ENCODE measurements at regions not wholly inside any gene's neighbourhood (a gene's known extent, or its start where the extent isn't known, plus 50 kb on each side); places are given as distances from the start of the nearest gene placed in this dataset.

DNA sequence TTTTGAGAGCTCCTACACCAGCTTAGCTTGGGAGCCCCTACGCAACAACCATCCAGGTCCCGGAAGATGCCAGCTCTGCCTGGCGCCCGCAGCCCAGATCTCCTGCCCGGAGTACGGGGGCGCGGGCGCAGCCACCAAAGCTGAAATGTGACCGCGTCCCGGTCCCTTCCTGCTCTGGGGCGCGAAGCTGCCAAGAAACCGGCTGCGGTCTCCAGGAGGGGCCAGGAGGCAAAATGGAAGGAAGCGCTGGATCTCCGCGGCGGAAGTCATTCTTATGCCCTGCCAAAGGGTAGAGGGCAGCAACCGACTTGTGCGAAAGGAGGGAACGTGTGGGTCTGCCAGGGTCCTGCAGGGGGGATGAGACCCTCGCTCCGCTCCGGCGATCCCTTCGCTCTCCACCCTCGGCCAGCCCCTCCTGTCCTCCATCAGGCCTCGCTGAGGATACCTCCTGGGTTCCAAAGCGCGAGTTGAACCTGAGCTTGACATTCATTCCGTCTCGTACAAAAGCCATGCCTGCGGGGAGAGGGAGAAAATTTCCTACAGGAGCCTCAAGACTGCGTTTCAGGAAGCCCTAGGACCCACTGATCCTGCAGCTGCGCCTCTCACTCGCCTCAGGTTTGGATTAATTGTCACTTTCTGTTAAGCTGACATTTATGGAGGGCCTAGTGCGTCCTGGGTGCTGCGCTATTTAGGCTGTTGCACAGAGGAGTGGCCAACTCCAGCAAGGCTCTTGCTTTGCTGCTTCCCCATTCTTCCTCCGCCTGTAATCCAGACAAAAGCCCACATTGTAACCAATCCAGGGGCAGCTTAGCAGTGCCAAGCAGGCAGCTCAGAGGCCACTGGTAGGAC is 98.3 kb upstream of the VGLL3 start:
- DNase-seq (no peak), ATAC-seq (peak in 1 of 2 donors; percentile 39)
- Mint-ChIP-seq H3K27ac (no peak overlapping the region), H3K36me3 (no peaks in the 10 kb centered on the region), H3K27me3 (peaks cover 5 to 22% (median 9%) of the 10 kb centered on the region in 5 donors), H3K9me3 (peaks cover 0 to 3% (median 0%) of the 10 kb centered on the region in 9 donors), H3K4me1 (peaks cover 0 to 16% (median 14%) of the 10 kb centered on the region in 4 donors), H3K4me3 (peak overlapping the region; percentile 21 to 80 (median 54))
- POLR2A ChIA-PET = no interaction called here

DNA sequence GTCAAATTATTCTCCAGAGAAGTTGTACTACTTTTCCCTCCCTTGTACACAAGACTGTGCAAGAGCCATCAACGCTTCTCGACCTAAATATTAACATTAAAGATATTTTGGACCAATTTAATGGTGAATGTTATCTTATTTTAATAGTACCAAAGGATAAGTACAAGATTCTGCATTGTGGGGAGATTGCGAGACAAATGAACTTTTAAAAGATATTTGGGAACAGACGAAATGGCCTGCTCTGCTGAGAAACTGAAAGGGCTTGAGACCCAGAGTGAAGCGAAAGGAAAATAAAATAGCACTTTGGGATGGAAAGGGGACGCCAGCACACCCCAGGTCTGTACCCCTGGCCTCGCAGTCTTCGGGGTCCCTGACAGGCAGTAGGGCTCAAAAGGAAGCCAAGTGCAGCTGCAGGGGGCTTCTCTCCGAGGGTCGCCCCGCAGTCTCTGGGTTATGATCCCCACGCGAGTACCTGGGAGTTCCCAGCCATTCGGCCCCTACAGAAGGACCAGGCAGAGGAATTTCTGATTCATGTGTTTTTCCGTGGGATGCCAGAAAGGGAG is 97.6 kb upstream of the VGLL3 start:
- ATAC-seq (no peak), DNase-seq (no peak)
- Mint-ChIP-seq H3K36me3 (no peaks in the 10 kb centered on the region), H3K4me3 (peak overlapping the region in 9 of 10 donors; percentile 31 to 80 (median 52)), H3K4me1 (peaks cover 0 to 16% (median 14%) of the 10 kb centered on the region in 4 donors), H3K9me3 (peaks cover 0 to 3% (median 0%) of the 10 kb centered on the region in 9 donors), H3K27me3 (peaks cover 5 to 22% (median 9%) of the 10 kb centered on the region in 5 donors), H3K27ac (no peak overlapping the region)
- POLR2A ChIA-PET = no interaction called here

DNA sequence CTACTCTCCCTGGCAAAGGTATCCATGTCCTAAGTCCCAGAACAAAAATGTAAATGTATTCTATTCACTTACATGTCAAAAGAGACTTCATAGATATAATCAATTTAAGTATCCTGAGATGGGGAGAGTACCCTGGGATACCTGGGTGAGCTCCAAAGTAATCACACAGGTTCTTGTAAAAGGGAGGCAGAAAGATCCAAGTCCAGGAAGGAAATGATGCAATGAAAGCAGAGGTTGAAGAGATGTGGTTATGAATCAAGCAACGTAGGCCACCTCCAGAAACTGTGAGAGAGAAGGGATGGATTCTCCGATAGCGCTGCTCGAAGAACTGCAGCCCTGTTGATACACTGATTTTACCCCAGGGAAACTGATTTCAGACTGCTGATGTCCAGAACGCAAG is 93.9 kb upstream of the VGLL3 start:
- H3K4me3 Mint-ChIP-seq = no peak overlapping the region
- DNase-seq (no peak), ATAC-seq (no peak)
- H3K9me3 Mint-ChIP-seq = no peaks in the 10 kb centered on the region
- peaks cover 0 to 14% (median 11%) of the 10 kb centered on the region in 4 donors for H3K4me1 Mint-ChIP-seq
- no peaks in the 10 kb centered on the region for H3K36me3 Mint-ChIP-seq
- H3K27ac Mint-ChIP-seq = no peak overlapping the region
- H3K27me3 Mint-ChIP-seq = peaks cover 3 to 18% (median 7%) of the 10 kb centered on the region in 5 donors
- POLR2A ChIA-PET = no interaction called here

DNA sequence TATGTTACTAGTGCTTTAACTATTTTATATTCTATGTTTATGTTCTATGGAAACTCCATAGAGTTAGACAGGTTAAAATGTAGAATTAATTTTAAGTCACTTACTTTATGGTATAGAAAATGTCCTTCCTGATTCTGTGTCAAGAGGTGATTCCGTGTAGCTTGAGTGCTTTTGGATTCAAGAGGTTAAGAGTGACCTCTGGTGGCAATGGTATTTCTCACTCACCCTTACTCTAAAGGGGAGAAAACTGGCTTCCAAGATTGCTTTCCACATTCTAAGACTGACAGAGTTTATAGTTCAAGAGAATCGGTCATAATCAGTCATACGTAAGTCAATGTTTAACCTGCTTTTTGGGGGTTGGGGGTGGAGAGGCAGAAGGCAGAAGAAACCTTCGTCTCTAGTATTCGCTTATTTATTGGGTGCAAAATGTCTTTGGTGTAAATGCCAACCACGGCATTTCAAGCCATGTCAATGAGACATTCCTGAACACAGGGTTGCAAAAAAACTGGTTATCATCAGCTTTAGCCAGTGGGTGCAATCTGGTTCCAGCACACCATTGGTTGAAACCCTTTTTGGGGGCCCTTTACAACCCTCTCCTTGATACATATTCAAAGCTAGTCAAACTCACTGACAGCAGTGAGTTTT is 92.0 kb upstream of the VGLL3 start:
- Mint-ChIP-seq H3K4me1 (no peaks in the 10 kb centered on the region), H3K27ac (no peak overlapping the region), H3K9me3 (no peaks in the 10 kb centered on the region), H3K36me3 (no peaks in the 10 kb centered on the region), H3K27me3 (peaks cover 0 to 8% (median 0%) of the 10 kb centered on the region in 5 donors), H3K4me3 (no peak overlapping the region)
- POLR2A ChIA-PET = no interaction called here
- DNase-seq (no peak), ATAC-seq (no peak)

DNA sequence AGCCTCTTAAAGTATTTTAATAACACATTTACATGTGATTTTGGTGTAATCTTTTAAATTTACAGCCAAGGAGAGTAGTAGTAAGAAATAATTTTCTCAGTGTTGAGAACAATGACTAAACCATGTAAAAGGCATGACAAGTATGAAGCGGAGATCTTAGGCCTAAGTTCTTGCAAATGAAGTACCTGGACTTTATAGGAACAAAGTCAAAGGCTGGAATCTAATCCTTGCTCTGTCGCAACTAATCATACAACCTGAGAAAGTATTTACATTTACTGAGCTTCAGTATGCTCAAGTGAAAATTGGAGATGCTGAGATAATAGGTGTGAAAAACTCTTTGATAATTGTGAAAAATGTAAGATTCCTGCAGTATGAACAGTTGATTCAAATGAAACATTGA is 86.4 kb upstream of the VGLL3 start:
- POLR2A ChIA-PET = no interaction called here
- ATAC-seq = no peak

DNA sequence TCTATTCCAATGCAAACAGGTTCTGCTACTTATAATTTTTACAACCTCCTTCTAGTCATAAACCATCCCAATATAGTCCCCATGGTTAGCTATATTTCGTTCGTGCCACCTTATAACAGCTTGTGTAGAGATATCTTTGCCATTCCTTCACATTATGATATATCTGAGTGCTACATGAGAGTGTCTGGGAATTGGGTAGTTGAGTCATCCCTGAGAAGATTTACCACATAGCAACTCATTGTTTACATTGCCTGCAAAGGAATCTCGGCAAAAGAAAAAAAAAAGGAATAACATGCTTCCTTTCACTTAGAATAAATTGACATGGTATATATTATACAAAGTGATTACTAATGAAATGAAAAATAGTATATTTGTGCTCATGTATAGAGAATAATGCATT is 86.0 kb upstream of the VGLL3 start:
- DNase-seq (no peak), ATAC-seq (no peak)
- no peaks in the 10 kb centered on the region for H3K4me1 Mint-ChIP-seq
- POLR2A ChIA-PET = no interaction called here
- H3K4me3 Mint-ChIP-seq = no peak overlapping the region
- H3K27ac Mint-ChIP-seq = no peak overlapping the region
- H3K9me3 Mint-ChIP-seq = no peaks in the 10 kb centered on the region
- H3K36me3 Mint-ChIP-seq = no peaks in the 10 kb centered on the region
- peaks cover 0 to 4% (median 0%) of the 10 kb centered on the region in 5 donors for H3K27me3 Mint-ChIP-seq

More for the DNA sequence above, 86.4 kb upstream of the VGLL3 start:
- peaks cover 0 to 4% (median 0%) of the 10 kb centered on the region in 5 donors for H3K27me3 Mint-ChIP-seq
- H3K9me3 Mint-ChIP-seq = no peaks in the 10 kb centered on the region
- H3K4me3 Mint-ChIP-seq = no peak overlapping the region
- H3K36me3 Mint-ChIP-seq = no peaks in the 10 kb centered on the region
- no peak for DNase-seq
- H3K27ac Mint-ChIP-seq = no peak overlapping the region
- no peaks in the 10 kb centered on the region for H3K4me1 Mint-ChIP-seq

DNA sequence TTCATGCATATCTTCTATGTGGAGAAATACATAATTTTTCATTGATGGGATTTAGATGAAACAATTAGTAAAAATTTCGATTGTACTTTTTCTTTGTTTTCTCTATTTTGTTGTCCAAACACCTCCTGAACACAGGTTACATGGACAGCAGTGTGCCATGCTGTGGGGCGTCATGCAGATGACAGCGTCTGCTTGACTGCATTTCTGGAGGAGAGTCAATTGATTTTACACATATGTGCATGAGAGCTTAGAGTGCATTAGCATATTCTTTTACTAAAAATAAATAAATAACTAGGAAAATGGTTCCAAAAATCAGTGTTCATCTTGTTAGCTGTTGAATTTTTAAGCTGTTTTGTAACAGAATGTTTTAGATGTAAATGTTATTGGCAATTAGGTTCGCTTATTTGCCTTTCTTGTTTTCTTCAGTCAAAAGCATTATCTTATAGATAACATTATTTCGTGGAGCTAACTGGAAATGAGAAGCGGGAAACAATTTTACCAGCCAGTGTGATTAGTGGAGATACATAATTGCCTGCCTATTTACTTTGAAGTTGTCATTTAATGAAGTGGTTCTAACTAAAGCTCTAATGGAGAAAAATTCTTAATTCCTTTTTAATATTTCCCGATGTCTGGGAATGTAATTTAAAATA is 82.7 kb upstream of the VGLL3 start:
- H3K36me3 Mint-ChIP-seq = no peaks in the 10 kb centered on the region
- H3K27ac Mint-ChIP-seq = no peak overlapping the region
- H3K4me3 Mint-ChIP-seq = no peak overlapping the region
- peaks cover 0 to 4% (median 0%) of the 10 kb centered on the region in 5 donors for H3K27me3 Mint-ChIP-seq
- DNase-seq (no peak), ATAC-seq (no peak)
- H3K9me3 Mint-ChIP-seq = no peaks in the 10 kb centered on the region
- POLR2A ChIA-PET = no interaction called here
- H3K4me1 Mint-ChIP-seq = no peaks in the 10 kb centered on the region

DNA sequence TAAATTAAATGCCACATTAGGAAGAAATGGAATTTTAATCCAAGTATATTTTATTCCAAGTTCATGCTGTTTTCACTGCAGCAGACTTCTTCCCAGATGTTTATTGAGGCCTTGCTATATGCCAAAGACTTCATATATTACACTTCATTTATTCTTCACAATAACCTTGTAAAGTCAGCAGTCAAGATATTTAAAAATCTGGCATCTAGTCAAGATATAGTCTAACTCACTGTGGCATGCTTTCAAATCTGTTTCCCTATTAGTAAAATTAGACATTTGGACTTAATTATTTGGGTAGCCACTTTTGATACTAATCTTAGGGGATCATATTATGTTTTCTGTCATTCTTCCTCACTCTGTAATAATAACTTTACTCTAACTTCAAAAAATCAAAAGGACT is 81.5 kb upstream of the VGLL3 start:
- Mint-ChIP-seq H3K27me3 (peaks cover 0 to 4% (median 0%) of the 10 kb centered on the region in 5 donors), H3K4me1 (no peaks in the 10 kb centered on the region), H3K36me3 (no peaks in the 10 kb centered on the region), H3K4me3 (no peak overlapping the region), H3K9me3 (no peaks in the 10 kb centered on the region), H3K27ac (no peak overlapping the region)
- POLR2A ChIA-PET = no interaction called here
- DNase-seq = no peak
- no peak for ATAC-seq

DNA sequence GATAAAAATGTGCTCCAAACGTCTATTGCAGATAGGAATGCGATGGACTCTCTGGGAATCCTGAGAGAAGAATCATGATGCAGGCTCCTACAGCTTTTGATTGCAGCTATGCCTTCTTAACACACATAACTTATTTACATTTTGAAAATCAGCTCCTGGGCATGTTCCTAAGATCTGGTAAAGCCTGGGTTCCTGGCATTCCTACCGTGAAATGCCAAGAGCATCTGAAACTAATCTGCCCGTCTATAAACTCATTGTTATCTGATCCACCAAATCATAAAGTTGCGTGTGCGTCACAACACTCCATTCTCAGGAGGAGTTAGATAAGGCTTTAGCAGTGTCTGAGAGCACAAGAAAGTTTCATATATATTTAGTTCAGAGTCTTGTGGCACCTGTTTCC is 79.0 kb upstream of the VGLL3 start:
- Mint-ChIP-seq H3K4me3 (no peak overlapping the region), H3K36me3 (no peaks in the 10 kb centered on the region), H3K4me1 (no peaks in the 10 kb centered on the region), H3K27me3 (no peaks in the 10 kb centered on the region), H3K9me3 (peaks cover 0 to 1% (median 0%) of the 10 kb centered on the region in 9 donors), H3K27ac (no peak overlapping the region)
- DNase-seq (no peak), ATAC-seq (no peak)
- POLR2A ChIA-PET = no interaction called here

DNA sequence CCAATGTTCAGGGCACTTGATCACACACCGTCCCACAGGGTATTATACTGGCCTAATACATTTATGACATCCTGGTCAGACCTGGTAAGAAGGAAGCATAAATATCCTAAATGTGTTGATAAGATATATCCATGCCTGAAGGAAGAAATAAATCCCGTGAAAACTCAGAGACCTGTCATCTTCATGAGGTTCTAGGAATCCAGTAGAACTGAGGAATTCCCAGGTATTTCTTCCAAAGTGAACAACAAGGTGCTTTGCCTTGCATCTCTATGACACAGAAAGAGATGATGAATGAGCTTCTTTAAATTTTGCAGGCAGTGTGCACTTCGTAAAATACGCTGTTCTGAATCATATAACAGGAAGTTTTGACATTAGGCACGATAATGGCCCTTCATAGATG is 78.1 kb upstream of the VGLL3 start:
- no peak for DNase-seq
- POLR2A ChIA-PET = no interaction called here
- H3K27me3 Mint-ChIP-seq = no peaks in the 10 kb centered on the region
- no peak for ATAC-seq
- no peaks in the 10 kb centered on the region for H3K36me3 Mint-ChIP-seq
- H3K4me3 Mint-ChIP-seq = no peak overlapping the region
- H3K4me1 Mint-ChIP-seq = no peaks in the 10 kb centered on the region
- peaks cover 0 to 1% (median 0%) of the 10 kb centered on the region in 9 donors for H3K9me3 Mint-ChIP-seq
- no peak overlapping the region for H3K27ac Mint-ChIP-seq

DNA sequence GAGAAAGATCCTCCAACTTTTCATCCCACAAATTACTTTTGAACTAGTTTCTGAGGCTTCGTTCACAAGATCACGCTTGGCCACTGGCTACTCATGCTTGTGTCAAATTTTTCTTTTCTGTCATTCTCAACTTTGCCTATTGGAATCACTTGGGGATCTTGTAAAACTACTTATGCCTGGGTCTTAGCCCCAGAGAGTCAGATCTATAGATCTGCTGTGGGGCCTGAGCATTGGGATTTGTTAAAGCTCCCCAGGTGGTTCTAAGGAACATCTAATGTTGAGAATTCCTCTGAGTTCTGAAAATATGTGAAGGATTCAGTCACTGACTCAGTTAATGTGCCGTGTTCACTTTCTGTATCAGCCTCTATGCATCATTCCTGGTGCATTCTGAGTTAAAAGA is 71.7 kb upstream of the VGLL3 start:
- ATAC-seq (no peak), DNase-seq (no peak)
- Mint-ChIP-seq H3K27me3 (peaks cover 0 to 12% (median 6%) of the 10 kb centered on the region in 5 donors), H3K27ac (no peak overlapping the region), H3K4me1 (no peaks in the 10 kb centered on the region), H3K4me3 (no peak overlapping the region), H3K36me3 (peaks cover 0 to 6% (median 0%) of the 10 kb centered on the region in 3 donors), H3K9me3 (peaks cover 0 to 8% (median 4%) of the 10 kb centered on the region in 9 donors)
- POLR2A ChIA-PET = no interaction called here

DNA sequence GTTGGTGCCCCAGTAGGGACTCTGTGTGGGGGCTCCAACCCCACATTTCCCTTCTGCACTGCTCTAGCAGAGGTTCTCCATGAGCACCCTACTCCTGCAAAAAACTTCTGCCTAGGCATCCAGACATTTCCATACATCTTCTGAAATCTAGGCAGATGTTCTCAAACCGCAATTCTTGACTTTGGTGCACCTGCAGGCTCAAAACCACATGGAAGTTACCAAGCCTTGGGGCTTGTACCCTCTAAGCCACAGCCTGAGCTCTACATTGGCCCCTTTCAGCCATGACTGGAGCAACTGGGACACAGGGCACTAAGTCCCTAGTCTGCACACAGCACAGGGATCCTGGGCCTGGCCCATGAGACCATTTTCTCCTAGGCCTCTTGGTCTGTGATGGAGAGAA is 66.5 kb upstream of the VGLL3 start:
- peaks cover 0 to 11% (median 2%) of the 10 kb centered on the region in 9 donors for H3K9me3 Mint-ChIP-seq
- H3K4me3 Mint-ChIP-seq = no peak overlapping the region
- H3K36me3 Mint-ChIP-seq = peaks cover 0 to 6% (median 0%) of the 10 kb centered on the region in 3 donors
- ATAC-seq = no peak
- no peaks in the 10 kb centered on the region for H3K4me1 Mint-ChIP-seq
- DNase-seq = no peak
- no peak overlapping the region for H3K27ac Mint-ChIP-seq
- POLR2A ChIA-PET = no interaction called here
- H3K27me3 Mint-ChIP-seq = peaks cover 0 to 13% (median 0%) of the 10 kb centered on the region in 5 donors

DNA sequence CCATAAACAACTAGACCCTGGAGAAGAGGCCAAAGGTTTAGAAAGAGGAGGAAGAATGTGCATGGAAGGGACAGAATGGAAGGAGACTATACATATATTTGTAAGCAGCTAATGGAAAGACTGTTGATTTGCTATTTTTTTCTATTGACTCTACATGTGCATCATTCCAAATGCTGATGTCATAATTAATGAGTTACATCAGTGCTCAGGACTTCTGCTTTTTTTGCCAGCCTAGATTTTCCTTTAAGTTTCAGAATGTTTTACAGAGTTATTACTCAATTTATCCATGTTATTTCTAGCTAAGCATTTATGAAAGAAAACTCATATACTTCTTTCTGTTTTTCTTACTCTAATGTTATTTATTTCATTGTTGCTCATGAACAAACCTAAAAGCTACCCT is 62.6 kb upstream of the VGLL3 start:
- Mint-ChIP-seq H3K27me3 (peaks cover 0 to 10% (median 0%) of the 10 kb centered on the region in 5 donors), H3K27ac (no peak overlapping the region), H3K36me3 (peaks cover 0 to 3% (median 0%) of the 10 kb centered on the region in 3 donors), H3K9me3 (peaks cover 0 to 13% (median 2%) of the 10 kb centered on the region in 9 donors), H3K4me3 (no peak overlapping the region), H3K4me1 (no peaks in the 10 kb centered on the region)
- DNase-seq = no peak
- ATAC-seq = no peak
- POLR2A ChIA-PET = no interaction called here

All from naive thymus-derived CD8-positive, alpha-beta T cell (primary cell).